ENCODE measurements at regions not wholly inside any gene's neighbourhood (a gene's known extent, or its start where the extent isn't known, plus 50 kb on each side); places are given as distances from the start of the nearest gene placed in this dataset.

DNA sequence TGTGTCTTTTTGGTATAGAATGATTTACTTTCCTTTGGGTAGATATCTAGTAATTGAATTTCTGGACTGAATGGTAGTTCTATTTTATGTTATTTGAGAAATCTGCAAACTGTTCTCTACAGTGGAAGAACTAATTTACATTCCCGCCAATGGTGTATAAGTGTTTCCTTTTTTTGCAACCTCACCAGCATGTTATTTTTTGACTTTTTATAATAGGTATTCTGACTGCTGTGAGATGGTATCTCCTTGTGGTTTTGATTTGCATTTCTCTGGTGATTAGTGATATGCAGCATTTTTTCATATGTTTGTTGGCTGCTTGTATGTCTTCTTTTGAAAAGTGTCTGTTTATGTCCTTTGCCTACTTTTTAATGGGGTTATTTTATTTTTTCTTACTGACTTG lies 607.2 kb downstream of the OTOL1 start:
- DNase-seq (ENCODE audit: low read depth) = no peak
- TF ChIP-seq, protein P1, sequence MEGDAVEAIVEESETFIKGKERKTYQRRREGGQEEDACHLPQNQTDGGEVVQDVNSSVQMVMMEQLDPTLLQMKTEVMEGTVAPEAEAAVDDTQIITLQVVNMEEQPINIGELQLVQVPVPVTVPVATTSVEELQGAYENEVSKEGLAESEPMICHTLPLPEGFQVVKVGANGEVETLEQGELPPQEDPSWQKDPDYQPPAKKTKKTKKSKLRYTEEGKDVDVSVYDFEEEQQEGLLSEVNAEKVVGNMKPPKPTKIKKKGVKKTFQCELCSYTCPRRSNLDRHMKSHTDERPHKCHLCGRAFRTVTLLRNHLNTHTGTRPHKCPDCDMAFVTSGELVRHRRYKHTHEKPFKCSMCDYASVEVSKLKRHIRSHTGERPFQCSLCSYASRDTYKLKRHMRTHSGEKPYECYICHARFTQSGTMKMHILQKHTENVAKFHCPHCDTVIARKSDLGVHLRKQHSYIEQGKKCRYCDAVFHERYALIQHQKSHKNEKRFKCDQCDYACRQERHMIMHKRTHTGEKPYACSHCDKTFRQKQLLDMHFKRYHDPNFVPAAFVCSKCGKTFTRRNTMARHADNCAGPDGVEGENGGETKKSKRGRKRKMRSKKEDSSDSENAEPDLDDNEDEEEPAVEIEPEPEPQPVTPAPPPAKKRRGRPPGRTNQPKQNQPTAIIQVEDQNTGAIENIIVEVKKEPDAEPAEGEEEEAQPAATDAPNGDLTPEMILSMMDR (IDR thresholded peaks at IDR 0.05; ENCODE audit: low read length, missing control alignments) = no peak
- no peak overlapping the region for H3K4me3 ChIP-seq (replicated peaks; ENCODE audit: low read depth, low read length)

DNA sequence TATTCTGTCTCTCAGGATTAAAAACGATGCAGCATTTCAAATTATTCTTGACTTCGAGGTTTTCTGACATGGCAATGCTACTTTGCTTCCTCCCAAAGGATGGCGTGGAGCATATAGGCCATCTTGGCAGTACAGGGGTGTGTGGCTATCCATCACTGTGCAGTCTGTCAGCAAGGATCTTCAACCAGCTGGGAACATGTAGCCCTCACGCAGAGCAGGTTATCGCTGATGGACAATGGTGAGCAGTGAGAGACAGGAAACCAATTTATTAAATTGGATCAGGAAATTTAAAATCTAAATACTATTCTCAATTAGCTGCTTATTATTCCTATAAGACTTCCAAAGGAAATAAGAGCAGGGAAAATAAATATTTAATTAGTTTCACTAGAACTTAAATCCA lies 615.3 kb downstream of the OTOL1 start:
- no peak for DNase-seq (ENCODE audit: low read depth)
- H3K4me3 ChIP-seq (replicated peaks; ENCODE audit: low read depth, low read length) = no peak overlapping the region
- TF ChIP-seq, protein P1 (IDR thresholded peaks at IDR 0.05; ENCODE audit: low read length, missing control alignments) = no peak

DNA sequence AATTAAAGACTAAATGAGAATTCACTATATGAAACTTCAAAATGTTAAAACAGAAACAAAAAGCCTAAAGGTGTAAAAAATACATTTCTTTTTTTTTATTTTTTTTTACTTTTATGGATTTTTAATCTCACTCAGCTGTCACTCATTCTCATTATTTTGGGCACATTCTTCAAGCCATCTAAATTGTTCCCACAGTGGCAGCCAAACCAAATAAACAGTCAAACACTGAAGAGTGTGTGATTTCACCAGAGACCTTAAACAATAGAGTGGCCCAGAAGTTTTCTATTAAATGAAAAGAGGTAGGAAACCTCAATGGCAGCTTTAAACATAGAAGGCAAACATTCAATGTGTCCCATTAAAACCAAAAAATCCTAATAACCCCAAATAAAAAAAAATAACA lies 616.1 kb downstream of the OTOL1 start:
- TF ChIP-seq, protein P1 (IDR thresholded peaks at IDR 0.05; ENCODE audit: low read length, missing control alignments) = no peak
- DNase-seq (ENCODE audit: low read depth) = peak; percentile 9
- no peak overlapping the region for H3K4me3 ChIP-seq (replicated peaks; ENCODE audit: low read depth, low read length)

DNA sequence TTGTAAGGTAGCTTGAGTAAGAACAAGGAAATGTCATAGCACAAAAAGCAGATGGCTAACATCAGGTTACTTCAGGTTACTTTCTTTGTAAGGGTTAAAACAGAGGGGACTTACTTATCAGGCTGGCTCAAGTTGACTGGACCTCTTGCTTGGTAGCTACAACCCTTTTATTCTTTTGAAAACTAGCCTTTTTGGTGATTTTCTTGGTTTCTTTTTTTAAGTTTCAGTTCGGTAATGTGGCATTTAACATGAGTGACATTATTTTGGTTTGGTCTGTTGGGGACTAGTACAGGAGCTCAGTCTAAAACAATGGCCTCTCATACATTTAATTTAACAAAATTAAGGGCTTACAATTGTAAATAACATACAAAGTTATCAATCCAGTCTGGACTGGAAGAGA lies 621.4 kb downstream of the OTOL1 start:
- H3K4me3 ChIP-seq (replicated peaks; ENCODE audit: low read depth, low read length) = no peak overlapping the region
- no peak for DNase-seq (ENCODE audit: low read depth)
- TF ChIP-seq, protein P1 (IDR thresholded peaks at IDR 0.05; ENCODE audit: low read length, missing control alignments) = no peak

DNA sequence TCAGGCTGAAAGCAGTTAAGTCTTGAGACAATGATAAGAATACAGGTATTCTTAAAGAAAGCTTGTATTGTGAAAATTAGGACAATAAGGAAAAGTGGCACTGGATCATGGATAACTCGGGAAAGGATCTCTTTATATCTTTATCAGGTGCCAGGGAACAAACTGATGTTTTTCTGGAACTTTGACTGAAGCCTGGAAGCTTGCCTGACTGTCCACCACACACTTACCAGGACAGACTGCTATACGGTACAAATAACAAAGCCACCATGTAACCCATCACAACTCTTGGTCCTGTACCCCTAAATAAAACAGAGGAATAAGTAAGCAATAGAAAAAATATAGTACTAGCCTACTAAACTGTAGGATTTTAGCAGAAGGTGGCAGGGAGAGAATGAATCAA lies 623.0 kb downstream of the OTOL1 start:
- H3K4me3 ChIP-seq (replicated peaks; ENCODE audit: low read depth, low read length) = no peak overlapping the region
- DNase-seq (ENCODE audit: low read depth) = no peak
- TF ChIP-seq, protein P1 (IDR thresholded peaks at IDR 0.05; ENCODE audit: low read length, missing control alignments) = no peak

DNA sequence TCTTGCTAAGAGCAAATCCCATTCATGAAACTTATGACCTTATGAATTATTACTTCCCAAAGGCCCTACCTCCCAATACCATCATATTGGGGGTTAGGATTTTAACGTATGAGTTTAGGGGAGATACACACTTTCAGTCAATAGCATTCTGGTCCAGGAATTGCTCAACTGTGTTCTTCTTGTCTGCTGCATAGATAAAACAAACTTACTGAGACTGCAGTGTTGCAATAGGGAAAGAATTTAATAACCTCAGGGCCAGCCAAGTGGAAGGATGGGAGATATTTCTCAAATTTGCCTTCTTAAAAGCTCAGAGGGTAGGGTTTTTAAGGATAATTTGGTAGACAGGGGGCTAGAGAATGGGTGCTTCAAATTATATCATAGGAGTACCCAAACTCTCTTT lies 625.8 kb downstream of the OTOL1 start:
- no peak overlapping the region for H3K4me3 ChIP-seq (replicated peaks; ENCODE audit: low read depth, low read length)
- DNase-seq (ENCODE audit: low read depth) = peak; percentile 56
- TF ChIP-seq, protein P1 (IDR thresholded peaks at IDR 0.05; ENCODE audit: low read length, missing control alignments) = no peak

DNA sequence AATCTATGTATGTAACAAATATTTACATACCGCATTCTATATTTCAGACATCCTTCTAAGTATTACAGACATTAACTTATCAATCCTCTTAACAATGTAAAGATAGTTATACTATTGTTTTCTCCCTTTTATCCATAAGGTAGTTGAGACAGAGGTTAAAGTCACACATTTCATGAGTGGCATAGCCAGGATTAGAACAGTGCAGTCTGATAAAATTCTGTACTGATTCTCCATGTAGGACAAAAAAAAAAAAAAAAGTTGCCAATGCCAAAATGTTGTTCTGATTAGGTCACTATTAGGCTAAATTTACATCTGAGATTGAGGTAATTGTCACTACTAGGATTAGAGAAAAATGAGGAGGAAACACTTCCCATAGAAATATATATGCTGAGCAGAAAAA lies 629.2 kb downstream of the OTOL1 start:
- TF ChIP-seq, protein P1 (IDR thresholded peaks at IDR 0.05; ENCODE audit: low read length, missing control alignments) = no peak
- DNase-seq (ENCODE audit: low read depth) = no peak
- H3K4me3 ChIP-seq (replicated peaks; ENCODE audit: low read depth, low read length) = no peak overlapping the region
